NT2/D1 (cell line): ENCODE measurements at regions not wholly inside any gene's neighbourhood (a gene's known extent, or its start where the extent isn't known, plus 50 kb on each side); places are given as distances from the start of the nearest gene placed in this dataset.

Experiments used
- SUZ12 ChIP-seq: IDR thresholded peaks from 2 replicates; pipeline ENCODE4 v1.6.1; 2011; ENCODE audit not compliant: insufficient read length, insufficient read depth; ENCODE audit errors: extremely low read depth
- YY1 ChIP-seq: IDR thresholded peaks from 2 replicates; pipeline ENCODE4 v1.6.1; 2011; ENCODE audit not compliant: insufficient read length, insufficient read depth
- ZNF274 ChIP-seq: IDR thresholded peaks from 2 replicates; pipeline ENCODE4 v1.6.1; 2011; ENCODE audit warnings: mild to moderate bottlenecking, low read depth, low read length

- TF ChIP-seq ZNF274 (no peak), YY1 (no peak), SUZ12 (no peak)
Measured at GRCh38 chr5:92283521-92283920, 900.4 kb upstream of the ARRDC3 start.
